ENCODE measurements at regions not wholly inside any gene's neighbourhood (a gene's known extent, or its start where the extent isn't known, plus 50 kb on each side); places are given as distances from the start of the nearest gene placed in this dataset.

DNA sequence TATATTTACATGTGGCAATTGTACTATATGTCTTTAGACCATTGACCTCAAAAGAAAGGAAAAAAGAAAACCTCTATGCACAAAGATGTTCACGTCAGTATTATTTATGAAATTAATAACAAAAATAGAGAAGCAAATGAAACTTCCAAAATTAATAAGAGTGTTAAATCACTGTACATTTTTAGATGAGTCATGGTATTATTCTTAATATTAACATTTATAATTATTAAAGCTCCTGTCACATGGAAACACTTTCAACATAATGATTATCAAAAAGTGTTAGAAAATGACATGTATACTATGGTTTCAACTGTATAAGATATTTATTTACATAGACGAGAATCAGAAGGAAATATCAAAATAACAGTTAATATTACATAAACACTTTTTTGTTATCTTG, 324.9 kb upstream of the RUNX1 start:
- TF ChIP-seq, protein P1, sequence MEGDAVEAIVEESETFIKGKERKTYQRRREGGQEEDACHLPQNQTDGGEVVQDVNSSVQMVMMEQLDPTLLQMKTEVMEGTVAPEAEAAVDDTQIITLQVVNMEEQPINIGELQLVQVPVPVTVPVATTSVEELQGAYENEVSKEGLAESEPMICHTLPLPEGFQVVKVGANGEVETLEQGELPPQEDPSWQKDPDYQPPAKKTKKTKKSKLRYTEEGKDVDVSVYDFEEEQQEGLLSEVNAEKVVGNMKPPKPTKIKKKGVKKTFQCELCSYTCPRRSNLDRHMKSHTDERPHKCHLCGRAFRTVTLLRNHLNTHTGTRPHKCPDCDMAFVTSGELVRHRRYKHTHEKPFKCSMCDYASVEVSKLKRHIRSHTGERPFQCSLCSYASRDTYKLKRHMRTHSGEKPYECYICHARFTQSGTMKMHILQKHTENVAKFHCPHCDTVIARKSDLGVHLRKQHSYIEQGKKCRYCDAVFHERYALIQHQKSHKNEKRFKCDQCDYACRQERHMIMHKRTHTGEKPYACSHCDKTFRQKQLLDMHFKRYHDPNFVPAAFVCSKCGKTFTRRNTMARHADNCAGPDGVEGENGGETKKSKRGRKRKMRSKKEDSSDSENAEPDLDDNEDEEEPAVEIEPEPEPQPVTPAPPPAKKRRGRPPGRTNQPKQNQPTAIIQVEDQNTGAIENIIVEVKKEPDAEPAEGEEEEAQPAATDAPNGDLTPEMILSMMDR (IDR thresholded peaks at IDR 0.05) = no peak
- TF ChIP-seq POLR2A (IDR thresholded peaks at IDR 0.05) (no peak), EP300 (IDR thresholded peaks at IDR 0.05) (no peak), POLR2AphosphoS5 (IDR thresholded peaks at IDR 0.05) (no peak)

All from suprapubic skin (tissue), 4 donors.